T1000 (cell line): ENCODE measurements at regions not wholly inside any gene's neighbourhood (a gene's known extent, or its start where the extent isn't known, plus 50 kb on each side); places are given as distances from the start of the nearest gene placed in this dataset.
"Not testable (repeated sequence)": the region's sequence is repeated elsewhere in the genome, so short reads cannot be mapped to it uniquely, and the experiment has no call there.

Experiments
- DNase-seq: peaks from one replicate; lab custom pipeline; 2025; ENCODE audit warnings: mixed read lengths; lab: John Stamatoyannopoulos, UW

GRCh38 chr3:90069748-90070147 is 962.3 kb downstream of the EPHA3 start:
- DNase-seq, result no peak

GRCh38 chr3:90076136-90076535 is 968.7 kb downstream of the EPHA3 start:
- DNase-seq, result no peak

- DNase-seq, result no peak
These were observed 973.6 kb downstream of the EPHA3 start for GRCh38 chr3:90080988-90081387.

GRCh38 chr3:90086297-90086696 is 978.9 kb downstream of the EPHA3 start:
- DNase-seq, result not testable (repeated sequence)

GRCh38 chr3:90087703-90088102 is 980.3 kb downstream of the EPHA3 start:
- no peak for DNase-seq

- DNase-seq, result peak; percentile 53
These were observed 984.1 kb downstream of the EPHA3 start for GRCh38 chr3:90091549-90091948.

DNA sequence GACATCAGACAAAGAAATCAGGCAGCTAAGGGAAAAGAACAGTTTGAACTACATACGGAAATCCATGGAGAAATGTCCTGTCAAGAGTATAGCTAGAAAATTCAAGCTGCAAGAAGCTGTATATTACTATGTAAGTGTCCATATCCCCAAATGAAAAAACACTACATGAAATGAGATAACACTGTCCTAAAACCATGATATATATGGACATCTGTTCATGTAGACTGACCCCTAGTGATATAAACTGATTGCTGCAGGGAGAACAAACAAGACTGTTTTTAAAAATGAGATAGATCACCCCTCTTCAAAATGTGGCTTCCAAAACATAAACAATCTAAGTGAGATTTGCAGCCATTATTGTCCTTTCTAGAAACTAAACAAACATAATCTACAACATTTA is 985.6 kb downstream of the EPHA3 start:
- no peak for DNase-seq

- DNase-seq, result no peak
These were observed 988.4 kb downstream of the EPHA3 start for GRCh38 chr3:90095811-90096210.

- no peak for DNase-seq
These were observed 992.1 kb downstream of the EPHA3 start for GRCh38 chr3:90099493-90099892.

GRCh38 chr3:90102146-90102545 is 994.7 kb downstream of the EPHA3 start:
- no peak for DNase-seq

- no peak for DNase-seq
These were observed 1013.9 kb downstream of the EPHA3 start for GRCh38 chr3:90121326-90121725.

- no peak for DNase-seq
These were observed 1021.0 kb downstream of the EPHA3 start for GRCh38 chr3:90128391-90128790.

DNA sequence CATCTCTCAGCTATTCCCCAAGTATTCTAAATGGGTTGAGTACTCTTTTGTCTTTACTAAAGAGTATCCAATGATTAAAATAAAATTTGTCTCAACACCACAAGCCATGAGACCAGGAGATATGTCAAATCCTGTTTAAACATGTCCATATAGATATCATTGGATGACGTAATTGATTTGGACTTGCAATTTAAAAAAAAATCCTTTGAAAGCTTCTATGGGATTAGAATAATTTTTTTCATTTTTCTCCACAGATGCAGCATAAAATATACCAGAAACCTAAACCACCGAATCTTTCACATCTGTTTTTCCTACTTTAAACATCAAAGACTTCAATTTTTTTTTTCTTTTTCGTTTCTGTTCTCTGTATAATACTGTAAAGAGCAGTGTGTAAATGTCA is 1022.3 kb downstream of the EPHA3 start:
- no peak for DNase-seq

GRCh38 chr3:90132197-90132596 is 1024.8 kb downstream of the EPHA3 start:
- no peak for DNase-seq

DNA sequence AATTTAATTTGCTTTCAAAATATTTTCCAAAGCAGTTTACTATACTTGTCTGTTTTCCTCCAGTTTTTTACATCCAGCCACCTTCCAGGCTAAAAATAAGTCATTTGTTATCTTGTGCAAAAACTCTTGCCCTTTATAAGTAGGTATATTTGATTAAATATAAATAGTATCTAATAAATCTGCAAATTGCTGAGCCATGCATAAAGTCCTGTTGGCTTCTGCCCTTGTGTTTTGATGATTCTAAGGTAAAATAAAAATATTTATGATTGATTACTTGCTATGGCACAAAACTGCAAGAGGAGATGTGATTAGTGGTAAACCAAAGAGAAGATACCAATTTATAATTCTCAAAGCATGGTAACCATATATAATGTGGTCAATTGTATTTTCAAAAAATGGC is 1026.7 kb downstream of the EPHA3 start:
- DNase-seq, result no peak

GRCh38 chr3:90136456-90137191 is 1029.2 kb downstream of the EPHA3 start:
- DNase-seq, result no peak

DNA sequence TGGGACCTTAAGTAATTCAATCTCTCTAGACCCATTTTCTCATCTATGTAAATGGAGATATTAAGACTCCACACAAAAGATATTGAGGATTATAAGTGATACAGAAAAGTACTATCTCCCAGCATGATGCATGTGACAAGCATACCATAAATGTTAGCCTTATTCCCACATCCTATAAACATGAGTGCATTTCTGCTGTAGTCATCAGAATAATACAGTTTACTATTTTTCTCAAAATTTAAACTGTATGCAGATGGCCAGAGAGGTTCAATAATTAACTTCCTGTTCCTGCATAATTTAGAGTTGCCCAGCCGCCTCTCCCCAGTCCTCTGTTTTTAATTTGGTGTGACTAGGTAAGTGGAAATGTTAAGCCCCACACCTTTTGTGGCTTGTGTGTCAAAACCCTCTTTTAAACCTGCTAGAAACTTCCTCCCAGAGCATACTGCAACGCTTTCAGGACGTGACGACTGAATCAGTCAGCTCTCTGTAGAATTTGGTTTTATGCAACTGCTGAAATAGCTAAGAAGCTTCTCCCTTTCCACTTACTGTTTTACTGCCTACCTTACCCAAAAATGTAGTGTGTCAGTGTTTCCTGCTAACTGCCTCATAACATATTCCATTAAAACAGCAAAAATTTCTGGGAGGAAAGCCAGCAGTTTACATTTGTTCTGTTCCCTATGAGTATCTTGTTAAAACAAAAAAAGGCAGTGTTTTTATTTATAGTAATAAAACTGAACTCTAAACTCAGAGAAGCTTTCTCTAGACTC is 1037.9 kb downstream of the EPHA3 start:
- DNase-seq, result no peak

DNA sequence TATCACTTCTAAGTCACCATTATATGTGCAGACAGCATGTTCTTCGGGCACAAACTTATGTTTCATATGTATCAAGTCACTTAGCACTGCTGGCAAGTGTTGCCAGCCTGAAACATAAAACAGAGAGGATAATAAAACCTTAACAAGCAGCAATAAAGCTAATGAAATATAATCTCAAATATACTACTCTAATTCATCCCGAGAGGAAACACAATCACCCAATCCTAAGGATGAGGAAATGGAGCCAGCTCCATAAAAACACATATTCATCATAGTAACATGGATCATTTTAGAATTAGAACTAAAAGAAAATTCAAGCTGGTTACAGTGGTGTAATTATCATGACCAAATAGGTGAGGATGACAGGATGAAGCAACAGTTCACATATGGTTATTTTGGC is 1072.7 kb downstream of the EPHA3 start:
- no peak for DNase-seq

GRCh38 chr3:90180543-90180942 is 1073.1 kb downstream of the EPHA3 start:
- DNase-seq, result no peak

GRCh38 chr3:90182291-90182976 is 1075.0 kb downstream of the EPHA3 start:
- DNase-seq, result peak; percentile 14

DNA sequence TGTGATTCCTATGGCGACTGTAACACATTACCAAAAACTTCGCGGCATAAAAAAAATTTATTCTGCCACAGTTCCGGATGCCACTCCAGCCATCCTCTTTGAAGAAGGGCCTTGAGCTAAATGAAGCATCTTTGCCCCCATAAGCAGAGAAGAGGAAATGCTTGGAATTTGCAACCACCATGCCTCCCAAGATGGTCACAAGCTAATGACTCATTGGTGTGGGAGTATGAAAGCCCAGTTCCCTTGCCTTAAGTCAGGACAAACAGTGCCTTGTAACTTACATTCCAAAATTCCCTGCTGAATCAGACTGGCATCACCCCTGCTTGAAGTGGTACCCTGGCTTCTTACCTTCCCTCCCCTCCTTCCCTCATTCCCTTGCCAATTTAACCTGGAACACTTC is 1077.4 kb downstream of the EPHA3 start:
- peak; percentile 30 for DNase-seq

GRCh38 chr3:90197383-90197782 is 1090.0 kb downstream of the EPHA3 start:
- DNase-seq, result not testable (repeated sequence)

- not testable (repeated sequence) for DNase-seq
These were observed 1095.5 kb downstream of the EPHA3 start for GRCh38 chr3:90202931-90203330.
